ENCODE measurements at regions not wholly inside any gene's neighbourhood (a gene's known extent, or its start where the extent isn't known, plus 50 kb on each side); places are given as distances from the start of the nearest gene placed in this dataset.
"Not testable (repeated sequence)": the region's sequence is repeated elsewhere in the genome, so short reads cannot be mapped to it uniquely, and the experiment has no call there.

GRCh38 chr10:47690304-47690703 lies 73.1 kb downstream of the SYT15B start:
- TF ChIP-seq CTCF (conservative IDR thresholded peaks at IDR 0.05; ENCODE audit: low read depth, low read length); EZH2 (IDR thresholded peaks at IDR 0.05; ENCODE audit: low read length, unreplicated experiment): not testable (repeated sequence)

Data from PC-3 (cell line).